HepG2 (cell line): ENCODE measurements at regions not wholly inside any gene's neighbourhood (a gene's known extent, or its start where the extent isn't known, plus 50 kb on each side); places are given as distances from the start of the nearest gene placed in this dataset.

Experiments
- AHDC1 ChIP-seq: sonication (generic); formaldehyde crosslinking; IDR thresholded peaks from 2 replicates; pipeline ENCODE4 v1.5.1; 2020; ENCODE audit warnings: mild to moderate bottlenecking, missing genetic modification reagents, borderline replicate concordance
- EZH2 ChIP-seq: conservative IDR thresholded peaks from 2 replicates; pipeline ENCODE4 v1.6.1; 2012; ENCODE audit warnings: mild to moderate bottlenecking, low read depth, low read length, moderate library complexity
- KLF9 ChIP-seq: IDR thresholded peaks from 2 replicates; pipeline ENCODE4 v1.6.1; 2016; ENCODE audit warnings: low read depth
- ZNF350 ChIP-seq: sonication (generic); formaldehyde crosslinking; IDR thresholded peaks from 2 replicates; pipeline ENCODE4 v1.4.0; 2020; ENCODE audit warnings: mild to moderate bottlenecking, low read depth, missing genetic modification reagents, borderline replicate concordance
- ZNF543 ChIP-seq: sonication (generic); formaldehyde crosslinking; IDR thresholded peaks from 2 replicates; pipeline ENCODE4 v1.4.0; 2020; ENCODE audit warnings: mild to moderate bottlenecking, missing genetic modification reagents
- ZNF709 ChIP-seq: sonication (generic); formaldehyde crosslinking; IDR thresholded peaks from 2 replicates; pipeline ENCODE4 v1.5.0; 2020; ENCODE audit warnings: mild to moderate bottlenecking, missing genetic modification reagents
- ZSCAN29 ChIP-seq: sonication (generic); formaldehyde crosslinking; conservative IDR thresholded peaks from 2 replicates; pipeline ENCODE4 v1.4.0; 2020; ENCODE audit warnings: mild to moderate bottlenecking, missing genetic modification reagents

GRCh38 chr7:24349339-24349738 lies 65.3 kb downstream of the NPY start:
- no peak for TF ChIP-seq ZNF709 (CRISPR knock-in tag)
- TF ChIP-seq KLF9 (CRISPR knock-in tag) = no peak
- TF ChIP-seq AHDC1 (CRISPR knock-in tag) = no peak
- no peak for TF ChIP-seq EZH2
- no peak for TF ChIP-seq ZNF350 (CRISPR knock-in tag)
- TF ChIP-seq ZNF543 (CRISPR knock-in tag) = no peak
- TF ChIP-seq ZSCAN29 = no peak
